Stomach (tissue), 4 donors: ENCODE measurements at regions not wholly inside any gene's neighbourhood (a gene's known extent, or its start where the extent isn't known, plus 50 kb on each side); places are given as distances from the start of the nearest gene placed in this dataset.

Experiments
- CTCF ChIP-seq, 7 experiments: fragments of 450-650 bp in 4 of 7; fragments of 200-600 bp in 3 of 7; sonication (generic) in 3 of 7; IDR thresholded peaks; one replicate each; pipeline ENCODE4 v1.5.1; 2016 to 2019; ENCODE audit warnings: antibody characterized with exemption in 7 of 7, control low read depth in 2 of 7, mild to moderate bottlenecking in 1 of 7
- EP300 ChIP-seq: sonication (generic); formaldehyde crosslinking; IDR thresholded peaks from one replicate; pipeline ENCODE4 v1.6.1; 2017; ENCODE audit warnings: antibody characterized with exemption
- POLR2A ChIP-seq, 4 donors: fragments of 450-650 bp; IDR thresholded peaks; one replicate each; pipeline ENCODE4 v1.6.1; 2016; ENCODE audit warnings: antibody characterized with exemption in 4 of 4, control low read depth in 2 of 4, mild to moderate bottlenecking in 1 of 4, moderate library complexity in 1 of 4
- POLR2AphosphoS5 ChIP-seq, 3 donors: sonication (generic); formaldehyde crosslinking; IDR thresholded peaks; one replicate each; pipeline ENCODE4 v1.6.1; 2016; ENCODE audit warnings: antibody characterized with exemption in 3 of 3

GRCh38 chr17:36723459-36724025, 122.2 kb downstream of the MRM1 start:
- no peak for TF ChIP-seq POLR2AphosphoS5 (IDR thresholded peaks at IDR 0.05)
- TF ChIP-seq CTCF (IDR thresholded peaks at IDR 0.05) = no peak
- no peak for TF ChIP-seq POLR2A (IDR thresholded peaks at IDR 0.05)
- TF ChIP-seq EP300 = no peak
